DMS114 treated with DMSO at 0.1 percent for 48 hours (cell line): ENCODE measurements at regions not wholly inside any gene's neighbourhood (a gene's known extent, or its start where the extent isn't known, plus 50 kb on each side); places are given as distances from the start of the nearest gene placed in this dataset.

ENCODE experiments used
- DNase-seq: peaks from one replicate; lab custom pipeline; 2025; ENCODE audit not compliant: unreplicated experiment; lab: John Stamatoyannopoulos, UW

DNA sequence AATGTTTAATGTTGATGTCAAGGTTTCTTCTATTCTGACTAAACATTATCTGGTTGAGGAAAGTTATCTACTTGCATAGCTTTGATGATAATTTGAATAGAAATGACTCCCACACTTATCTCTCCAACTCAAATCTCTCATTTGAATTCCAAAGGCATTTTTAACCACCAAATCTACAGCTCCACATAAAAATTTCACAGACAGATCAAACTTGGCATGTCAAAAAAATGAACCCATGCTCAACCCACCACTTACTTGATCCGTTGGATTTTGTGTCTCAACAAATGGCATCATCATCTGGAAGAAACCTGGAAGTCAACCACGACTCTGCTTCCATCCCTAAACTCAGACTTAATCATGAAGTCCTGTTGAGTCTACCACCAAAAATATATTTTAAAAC is 1050.4 kb downstream of the EFNB2 start:
- no peak for DNase-seq

DNA sequence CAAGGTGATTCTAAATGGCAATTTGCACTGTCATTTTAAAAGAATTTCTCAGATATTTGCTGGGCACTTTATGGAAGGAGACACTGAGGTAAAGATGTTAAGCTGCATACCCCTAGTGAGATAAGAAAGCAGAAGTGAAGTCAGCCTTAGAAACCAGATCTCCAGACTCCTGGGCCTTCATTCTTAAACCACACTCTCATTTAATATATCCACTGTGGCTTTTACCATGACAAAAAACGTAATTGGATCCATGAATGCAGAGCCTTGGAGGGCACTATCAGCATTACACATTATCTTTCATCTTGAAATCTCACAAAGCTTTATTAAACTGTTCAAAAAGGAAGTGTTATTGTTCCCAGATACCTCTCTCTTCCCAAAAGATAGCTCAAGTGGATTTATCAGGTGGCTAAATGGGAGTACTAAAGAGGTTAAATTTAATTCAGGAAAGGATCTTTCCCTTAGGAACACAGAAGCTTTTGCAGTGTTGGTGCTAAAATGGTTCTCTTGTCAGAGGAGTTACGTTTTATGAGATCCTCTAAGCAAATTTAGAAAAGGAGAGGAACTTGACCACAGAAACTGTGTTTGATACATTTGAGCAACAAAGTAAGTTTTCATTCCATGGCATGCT is 1060.4 kb downstream of the EFNB2 start:
- DNase-seq: no peak

GRCh38 chr13:105471673-105472072 is 1063.8 kb downstream of the EFNB2 start:
- no peak for DNase-seq

GRCh38 chr13:105466376-105466775 is 1069.1 kb downstream of the EFNB2 start:
- no peak for DNase-seq

- DNase-seq: no peak
Measured at GRCh38 chr13:105465745-105466144, 1069.7 kb downstream of the EFNB2 start, which contains the start of gene DAOA. Gene DAOA, plus strand, starts transcription at chr13:105466045.

- no peak for DNase-seq
Measured at GRCh38 chr13:105465251-105465650, 1070.2 kb downstream of the EFNB2 start.

GRCh38 chr13:105464249-105464648 is 1071.2 kb downstream of the EFNB2 start:
- no peak for DNase-seq

DNA sequence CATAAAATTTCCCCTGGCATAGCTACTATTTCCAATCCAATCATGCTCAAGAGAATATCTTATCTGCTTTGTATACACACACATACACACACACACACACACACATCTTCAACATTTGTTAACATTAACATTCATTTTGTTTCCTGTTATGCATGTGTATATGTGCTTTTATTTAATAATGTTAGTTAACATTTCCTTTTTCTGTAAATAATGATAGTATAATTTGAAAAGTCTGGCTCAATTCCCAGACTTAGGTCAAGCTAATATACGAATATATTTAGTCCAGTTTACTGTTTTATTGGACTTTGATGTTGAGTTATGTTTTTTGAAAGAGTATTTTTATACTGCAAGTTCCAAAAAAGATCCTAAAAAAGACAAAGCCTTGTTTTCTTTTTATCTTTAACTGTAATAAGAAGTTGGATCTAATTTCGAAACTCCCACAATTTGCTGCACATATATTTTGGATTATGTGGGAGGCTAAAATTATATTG is 1072.4 kb downstream of the EFNB2 start:
- no peak for DNase-seq

- no peak for DNase-seq
Measured at GRCh38 chr13:105462098-105462497, 1073.4 kb downstream of the EFNB2 start.

DNA sequence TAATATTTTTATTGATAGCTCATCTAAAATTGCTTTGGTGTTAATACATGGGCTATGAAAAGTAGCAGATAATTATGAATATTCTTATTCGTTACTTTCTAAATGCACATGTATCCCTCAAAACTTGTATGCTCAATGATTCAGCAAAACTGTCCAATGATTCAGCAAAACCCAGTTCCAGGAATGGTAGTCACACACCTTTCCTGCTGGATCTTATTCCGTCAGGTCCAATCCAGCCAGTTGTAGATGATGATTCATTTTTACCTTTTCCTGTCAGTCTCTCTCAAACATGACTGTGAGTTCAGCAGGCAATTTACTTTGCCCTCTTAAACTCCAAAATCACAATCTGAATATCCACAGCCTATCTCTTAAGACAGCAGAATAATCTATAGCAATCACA is 1082.6 kb downstream of the EFNB2 start:
- no peak for DNase-seq

- no peak for DNase-seq
Measured at GRCh38 chr13:105450784-105451183, 1084.7 kb downstream of the EFNB2 start.

- no peak for DNase-seq
Measured at GRCh38 chr13:105448811-105449210, 1086.7 kb downstream of the EFNB2 start.

DNA sequence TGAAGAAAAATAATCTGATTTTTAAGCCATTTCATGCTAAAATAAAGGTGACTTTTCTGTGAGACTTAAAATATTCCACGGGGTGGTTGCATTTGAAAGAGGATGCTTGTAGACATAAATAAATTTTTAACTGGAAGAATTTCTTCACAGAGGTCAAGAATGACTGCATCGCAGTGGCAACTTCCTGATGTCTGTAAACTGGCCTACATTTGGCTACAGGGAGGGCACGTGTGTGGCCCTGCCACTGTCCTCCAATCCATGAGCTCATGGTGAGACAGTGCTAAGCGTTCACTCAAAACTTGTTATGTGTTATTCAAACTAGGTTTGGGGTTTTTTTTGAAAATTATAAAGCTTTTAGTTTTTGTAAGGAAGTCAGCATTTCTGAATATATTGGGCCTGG is 1089.3 kb downstream of the EFNB2 start:
- no peak for DNase-seq

DNA sequence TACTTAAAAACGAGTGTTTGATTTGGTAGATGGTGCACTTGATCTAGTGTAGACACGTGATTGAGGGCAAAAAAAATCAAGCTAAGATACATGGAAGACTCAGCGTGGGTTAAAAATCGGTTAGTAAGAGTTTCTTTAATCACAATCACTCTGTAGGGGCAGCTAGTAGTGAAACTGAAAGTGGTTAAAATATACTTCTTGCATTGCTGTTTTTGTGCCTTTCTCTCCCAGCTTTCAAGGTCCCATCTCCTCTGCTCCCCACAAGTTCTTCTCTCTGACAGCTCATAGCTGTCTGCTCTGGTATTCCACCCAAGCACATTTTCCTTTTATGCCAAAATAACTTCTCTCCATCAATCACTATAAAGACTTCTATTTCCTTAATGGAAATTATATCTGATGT is 1089.7 kb downstream of the EFNB2 start:
- DNase-seq: no peak

GRCh38 chr13:105442949-105443699 is 1092.3 kb downstream of the EFNB2 start:
- no peak for DNase-seq

GRCh38 chr13:105442040-105442439 is 1093.4 kb downstream of the EFNB2 start:
- DNase-seq: no peak

DNA sequence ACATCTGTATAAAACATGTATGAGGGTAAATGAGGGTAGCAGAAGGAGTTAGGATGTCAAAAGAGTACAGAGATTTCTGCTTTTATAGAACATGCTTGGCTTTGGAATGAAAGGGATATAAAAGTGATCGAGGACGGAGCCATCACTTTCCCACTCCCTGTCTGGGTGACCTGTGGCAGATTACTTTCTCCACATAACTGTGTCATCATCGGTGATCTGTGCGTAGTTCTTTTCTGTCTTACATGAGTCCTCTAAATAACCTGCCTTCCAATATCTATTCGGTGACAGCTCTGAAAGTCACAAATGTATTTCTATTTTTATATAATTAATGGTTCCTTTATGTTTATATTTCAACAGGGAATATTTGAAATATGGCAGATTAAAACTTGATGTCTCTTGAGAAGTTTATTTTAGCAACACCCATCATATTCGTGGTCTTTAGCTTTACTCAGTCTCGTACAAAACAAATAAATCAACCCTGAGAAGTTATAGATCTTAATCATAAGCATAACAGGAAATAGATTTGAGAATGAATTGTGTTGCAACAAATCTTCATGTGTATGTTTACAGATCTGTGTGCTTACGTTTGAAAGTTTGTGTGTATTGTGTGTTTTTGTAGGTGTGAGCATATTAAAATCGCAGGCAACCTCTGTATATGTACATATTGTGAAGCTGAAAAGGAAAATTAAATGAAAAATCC is 1094.3 kb downstream of the EFNB2 start:
- DNase-seq: no peak

DNA sequence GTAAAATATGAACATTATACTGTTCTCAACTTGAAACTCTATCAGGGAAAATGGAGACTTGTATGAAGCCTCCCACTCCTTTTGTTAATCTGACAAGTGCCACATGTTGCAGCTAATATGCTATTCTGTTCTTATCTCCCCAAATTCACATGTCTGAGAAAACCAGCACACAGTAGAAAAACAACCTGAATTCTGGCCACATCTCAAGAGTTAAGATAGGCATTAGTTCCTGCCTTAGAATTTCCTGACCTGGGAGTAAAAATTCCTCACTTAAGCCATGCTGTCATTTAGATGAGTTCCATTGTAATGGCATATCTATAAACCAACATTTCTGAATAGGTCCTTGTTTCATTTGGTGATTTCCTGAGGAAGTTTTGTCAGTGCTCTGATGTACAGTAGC is 1098.5 kb downstream of the EFNB2 start:
- no peak for DNase-seq

- no peak for DNase-seq
Measured at GRCh38 chr13:105432438-105432837, 1103.0 kb downstream of the EFNB2 start.

DNA sequence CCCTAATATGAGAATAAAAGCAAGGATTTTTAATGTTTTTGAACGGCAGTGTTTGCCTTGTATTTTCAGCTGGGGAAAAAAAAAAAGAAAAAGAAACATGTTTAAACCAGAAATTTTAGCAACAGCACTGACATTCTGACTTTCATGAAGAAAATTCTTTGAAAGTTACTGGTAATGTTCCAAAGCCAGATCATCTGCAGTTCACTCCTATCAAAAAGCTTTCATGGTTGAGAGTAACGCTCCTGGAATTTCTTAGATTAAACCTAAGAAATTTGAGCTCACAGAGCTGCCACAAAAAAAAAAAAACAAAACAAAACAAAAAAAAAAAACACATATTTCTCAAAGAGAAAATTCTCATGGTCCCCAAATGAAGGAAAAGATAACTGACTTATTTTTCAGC is 1106.7 kb downstream of the EFNB2 start:
- DNase-seq: no peak

DNA sequence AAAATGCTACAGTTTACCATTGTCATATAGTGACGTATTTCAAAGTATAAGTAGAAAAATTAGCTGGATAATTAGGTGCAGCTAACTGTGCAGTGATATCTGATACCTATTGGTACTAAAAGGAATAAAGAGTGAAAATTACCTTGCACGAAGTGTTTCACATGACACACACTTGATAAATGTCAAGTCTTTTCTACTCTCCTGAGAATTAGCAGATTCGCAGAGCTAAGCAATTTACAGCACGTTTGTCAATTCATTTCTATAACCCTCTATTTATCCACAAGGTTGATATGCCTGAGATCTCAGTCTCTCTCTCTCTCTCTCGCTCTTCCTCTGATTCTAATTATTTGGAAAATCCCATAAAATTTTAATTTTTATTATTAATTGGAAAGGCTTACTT is 1109.0 kb downstream of the EFNB2 start:
- DNase-seq: no peak

DNA sequence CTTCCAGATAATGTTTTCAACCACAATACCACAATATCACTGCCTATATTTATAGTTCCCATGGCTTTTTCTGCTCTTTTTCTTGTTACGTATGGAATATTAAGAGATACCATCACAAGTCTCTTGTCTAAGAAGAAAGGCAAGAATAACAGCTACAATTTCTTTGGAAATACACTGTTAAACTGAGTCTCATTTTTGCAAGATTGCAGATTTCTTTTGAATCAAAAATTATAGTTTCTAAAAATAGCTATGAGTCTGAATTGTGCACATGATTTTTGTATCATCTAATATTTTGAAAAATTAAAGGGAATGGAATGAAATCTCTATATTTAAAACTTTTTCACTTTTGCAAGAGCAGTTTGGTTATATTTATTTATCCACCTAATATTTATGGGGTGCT is 1120.8 kb downstream of the EFNB2 start:
- no peak for DNase-seq
